Esophagus squamous epithelium (tissue), 4 donors: ENCODE measurements at regions not wholly inside any gene's neighbourhood (a gene's known extent, or its start where the extent isn't known, plus 50 kb on each side); places are given as distances from the start of the nearest gene placed in this dataset.

Source experiments
- POLR2A ChIP-seq, 4 donors: fragments of 450-650 bp; IDR thresholded peaks; one replicate each; pipeline ENCODE4 v1.6.1; 2017; ENCODE audit warnings: antibody characterized with exemption in 4 of 4, mild to moderate bottlenecking in 4 of 4, moderate library complexity in 3 of 4
- TF ChIP-seq, protein P1 (sequence below), 6 experiments: fragments of 450-650 bp in 4 of 6; fragments of 200-600 bp in 2 of 6; sonication (generic) in 2 of 6; IDR thresholded peaks; one replicate each; pipeline ENCODE4 v1.5.1; 2016 to 2019; ENCODE audit warnings: antibody characterized with exemption in 6 of 6, mild to moderate bottlenecking in 4 of 6, moderate library complexity in 4 of 6

GRCh38 chr5:164501344-164501743, 995.9 kb downstream of the MAT2B start:
- TF ChIP-seq, protein P1, sequence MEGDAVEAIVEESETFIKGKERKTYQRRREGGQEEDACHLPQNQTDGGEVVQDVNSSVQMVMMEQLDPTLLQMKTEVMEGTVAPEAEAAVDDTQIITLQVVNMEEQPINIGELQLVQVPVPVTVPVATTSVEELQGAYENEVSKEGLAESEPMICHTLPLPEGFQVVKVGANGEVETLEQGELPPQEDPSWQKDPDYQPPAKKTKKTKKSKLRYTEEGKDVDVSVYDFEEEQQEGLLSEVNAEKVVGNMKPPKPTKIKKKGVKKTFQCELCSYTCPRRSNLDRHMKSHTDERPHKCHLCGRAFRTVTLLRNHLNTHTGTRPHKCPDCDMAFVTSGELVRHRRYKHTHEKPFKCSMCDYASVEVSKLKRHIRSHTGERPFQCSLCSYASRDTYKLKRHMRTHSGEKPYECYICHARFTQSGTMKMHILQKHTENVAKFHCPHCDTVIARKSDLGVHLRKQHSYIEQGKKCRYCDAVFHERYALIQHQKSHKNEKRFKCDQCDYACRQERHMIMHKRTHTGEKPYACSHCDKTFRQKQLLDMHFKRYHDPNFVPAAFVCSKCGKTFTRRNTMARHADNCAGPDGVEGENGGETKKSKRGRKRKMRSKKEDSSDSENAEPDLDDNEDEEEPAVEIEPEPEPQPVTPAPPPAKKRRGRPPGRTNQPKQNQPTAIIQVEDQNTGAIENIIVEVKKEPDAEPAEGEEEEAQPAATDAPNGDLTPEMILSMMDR (IDR thresholded peaks at IDR 0.05) = no peak
- TF ChIP-seq POLR2A (IDR thresholded peaks at IDR 0.05) = no peak
